ENCODE measurements at regions not wholly inside any gene's neighbourhood (a gene's known extent, or its start where the extent isn't known, plus 50 kb on each side); places are given as distances from the start of the nearest gene placed in this dataset.

DNA sequence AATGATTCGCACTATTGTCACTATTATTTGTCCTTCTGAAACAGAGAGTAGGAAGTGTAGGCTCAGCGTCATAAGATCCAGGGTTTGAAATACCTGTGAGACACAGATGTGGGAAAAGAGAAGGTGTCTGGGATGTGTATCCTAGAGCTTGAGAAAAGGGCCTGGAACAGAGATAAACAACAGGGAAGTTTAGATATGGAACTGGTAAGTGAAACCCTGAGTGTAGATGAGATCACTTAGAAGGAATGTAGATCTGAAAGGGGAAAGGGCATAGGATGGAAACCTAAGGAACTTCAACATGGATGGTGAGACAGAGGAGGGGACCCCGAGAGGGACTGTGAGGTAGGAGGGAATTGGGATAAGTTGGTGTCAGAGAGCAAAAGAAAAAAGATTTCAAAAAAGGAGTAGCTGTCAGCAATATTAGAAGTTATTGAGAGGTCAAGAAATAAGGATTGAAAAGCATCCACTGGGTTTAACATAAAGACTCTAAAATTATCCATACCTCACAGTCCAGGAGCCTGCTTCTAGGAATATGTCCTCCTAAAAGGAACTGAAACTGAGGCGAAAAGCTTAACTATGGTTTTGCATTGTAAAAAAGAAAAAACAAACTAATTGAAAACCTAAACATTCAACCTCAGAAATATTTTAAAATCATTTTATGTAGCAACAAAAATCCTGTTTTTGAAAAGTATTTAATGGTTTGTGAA lies 119.2 kb upstream of the NPVF start:
- no peak overlapping the region for H3K4me2 ChIP-seq (ENCODE audit: low read length)
- TF ChIP-seq EZH2 (IDR thresholded peaks at IDR 0.05; ENCODE audit: low read length, unreplicated experiment) (no peak), CTCF (conservative IDR thresholded peaks at IDR 0.05; ENCODE audit: low read depth, low read length) (no peak), EZH2phosphoT487 (IDR thresholded peaks at IDR 0.05; ENCODE audit: borderline replicate concordance, low read length) (no peak)
- H3K9me3 ChIP-seq (ENCODE audit: low read length), result no peaks in the 10 kb centered on the region
- no peaks in the 10 kb centered on the region for H3K4me1 ChIP-seq (ENCODE audit: insufficient read depth, low read length)
- H3K27me3 ChIP-seq (ENCODE audit: low read length), result peaks cover 25% of the 10 kb centered on the region
- no peaks in the 10 kb centered on the region for H3K79me2 ChIP-seq (ENCODE audit: low read length)
- H3K27ac ChIP-seq (ENCODE audit: low read length), result no peak overlapping the region
- POLR2A ChIA-PET (ENCODE audit: unreplicated experiment), result no interaction called here
- H3K9ac ChIP-seq (ENCODE audit: low read length), result no peak overlapping the region
- H3K36me3 ChIP-seq (ENCODE audit: low read depth, low read length), result no peaks in the 10 kb centered on the region
- ATAC-seq, result no peak
- no peaks in the 10 kb centered on the region for H4K20me1 ChIP-seq (ENCODE audit: low read length)
- DNase-seq, result no peak
- H3F3A ChIP-seq (ENCODE audit: low read length, unreplicated experiment), result no peaks in the 10 kb centered on the region
- H3K9me2 ChIP-seq (replicated peaks; ENCODE audit: low read length), result no peaks in the 10 kb centered on the region
- H2AFZ ChIP-seq (ENCODE audit: low read length), result no peak overlapping the region
- CTCF ChIA-PET, result no interaction called here
- BruUV-seq (replicated peaks), result no TSS peak
- H3K4me3 ChIP-seq (ENCODE audit: low read length), result no peak overlapping the region
- intact Hi-C loops (cut with micrococcal nuclease), result no loop called here

- DNase-seq, result no peak
- no peaks in the 10 kb centered on the region for H3K4me1 ChIP-seq (ENCODE audit: insufficient read depth, low read length)
- ChIA-PET POLR2A (ENCODE audit: unreplicated experiment) (no interaction called here), CTCF (no interaction called here)
- no peaks in the 10 kb centered on the region for H3F3A ChIP-seq (ENCODE audit: low read length, unreplicated experiment)
- no peak overlapping the region for H3K4me3 ChIP-seq (ENCODE audit: low read length)
- H3K36me3 ChIP-seq (ENCODE audit: low read depth, low read length), result no peaks in the 10 kb centered on the region
- ATAC-seq, result no peak
- TF ChIP-seq EZH2 (IDR thresholded peaks at IDR 0.05; ENCODE audit: low read length, unreplicated experiment) (no peak), EZH2phosphoT487 (IDR thresholded peaks at IDR 0.05; ENCODE audit: borderline replicate concordance, low read length) (no peak), CTCF (conservative IDR thresholded peaks at IDR 0.05; ENCODE audit: low read depth, low read length) (no peak)
- intact Hi-C loops (cut with micrococcal nuclease), result no loop called here
- no TSS peak for BruUV-seq (replicated peaks)
- no peak overlapping the region for H3K27ac ChIP-seq (ENCODE audit: low read length)
- no peaks in the 10 kb centered on the region for H4K20me1 ChIP-seq (ENCODE audit: low read length)
- H3K27me3 ChIP-seq (ENCODE audit: low read length), result peaks cover 25% of the 10 kb centered on the region
- no peak overlapping the region for H3K4me2 ChIP-seq (ENCODE audit: low read length)
- no peak overlapping the region for H2AFZ ChIP-seq (ENCODE audit: low read length)
- H3K9ac ChIP-seq (ENCODE audit: low read length), result no peak overlapping the region
- H3K9me2 ChIP-seq (replicated peaks; ENCODE audit: low read length), result no peaks in the 10 kb centered on the region
- no peaks in the 10 kb centered on the region for H3K9me3 ChIP-seq (ENCODE audit: low read length)
- H3K79me2 ChIP-seq (ENCODE audit: low read length), result no peaks in the 10 kb centered on the region
Observed at GRCh38 chr7:25348104-25348503, 119.8 kb upstream of the NPVF start.

- CTCF ChIA-PET, result no interaction called here
- DNase-seq (no peak), ATAC-seq (no peak)
- Histone ChIP-seq H3K9ac (ENCODE audit: low read length) (no peak overlapping the region), H3K36me3 (ENCODE audit: low read depth, low read length) (no peaks in the 10 kb centered on the region), H3K79me2 (ENCODE audit: low read length) (no peaks in the 10 kb centered on the region), H3K9me3 (ENCODE audit: low read length) (no peaks in the 10 kb centered on the region), H3K4me2 (ENCODE audit: low read length) (no peak overlapping the region), H4K20me1 (ENCODE audit: low read length) (no peaks in the 10 kb centered on the region), H3K4me1 (ENCODE audit: insufficient read depth, low read length) (no peaks in the 10 kb centered on the region), H3K9me2 (replicated peaks; ENCODE audit: low read length) (no peaks in the 10 kb centered on the region), H3K27ac (ENCODE audit: low read length) (no peak overlapping the region), H3K4me3 (ENCODE audit: low read length) (no peak overlapping the region), H2AFZ (ENCODE audit: low read length) (no peak overlapping the region), H3K27me3 (ENCODE audit: low read length) (peaks cover 38% of the 10 kb centered on the region), H3F3A (ENCODE audit: low read length, unreplicated experiment) (no peaks in the 10 kb centered on the region)
- no TSS peak for BruUV-seq (replicated peaks)
- POLR2A ChIA-PET (ENCODE audit: unreplicated experiment), result no interaction called here
- no peak for TF ChIP-seq EZH2 (IDR thresholded peaks at IDR 0.05; ENCODE audit: low read length, unreplicated experiment)
- no peak for TF ChIP-seq CTCF (conservative IDR thresholded peaks at IDR 0.05; ENCODE audit: low read depth, low read length)
- TF ChIP-seq EZH2phosphoT487 (IDR thresholded peaks at IDR 0.05; ENCODE audit: borderline replicate concordance, low read length), result no peak
- intact Hi-C loops (cut with micrococcal nuclease), result no loop called here
Observed at GRCh38 chr7:25349283-25350017, 121.2 kb upstream of the NPVF start.

Measured in PC-3 (cell line).